NAMALWA (cell line): ENCODE measurements at regions not wholly inside any gene's neighbourhood (a gene's known extent, or its start where the extent isn't known, plus 50 kb on each side); places are given as distances from the start of the nearest gene placed in this dataset.
"Not testable (repeated sequence)": the region's sequence is repeated elsewhere in the genome, so short reads cannot be mapped to it uniquely, and the experiment has no call there.

Source experiments
- DNase-seq: peaks from one replicate; pipeline ENCODE4 v3.0.0-alpha.2; 2015; ENCODE audit warnings: low spot score

- no peak for DNase-seq
Measured at GRCh38 chr4:156396534-156396933, 442.9 kb upstream of the CTSO start.

DNA sequence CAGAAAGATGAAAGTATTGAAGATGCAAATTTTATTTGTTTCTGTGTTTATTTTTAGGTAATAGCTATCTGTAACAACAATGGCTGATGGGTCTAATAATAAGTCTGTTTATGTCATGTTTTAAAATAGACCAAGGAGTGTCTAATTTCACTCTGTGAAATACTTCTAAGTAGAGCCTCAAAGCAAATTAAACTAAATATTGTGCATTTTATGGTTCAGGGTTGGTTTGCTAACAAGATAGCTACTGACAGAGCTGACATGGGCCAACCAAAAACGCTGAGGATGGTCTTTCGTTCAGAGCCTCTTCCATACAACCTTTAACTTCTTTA lies 437.6 kb upstream of the CTSO start:
- no peak for DNase-seq

DNA sequence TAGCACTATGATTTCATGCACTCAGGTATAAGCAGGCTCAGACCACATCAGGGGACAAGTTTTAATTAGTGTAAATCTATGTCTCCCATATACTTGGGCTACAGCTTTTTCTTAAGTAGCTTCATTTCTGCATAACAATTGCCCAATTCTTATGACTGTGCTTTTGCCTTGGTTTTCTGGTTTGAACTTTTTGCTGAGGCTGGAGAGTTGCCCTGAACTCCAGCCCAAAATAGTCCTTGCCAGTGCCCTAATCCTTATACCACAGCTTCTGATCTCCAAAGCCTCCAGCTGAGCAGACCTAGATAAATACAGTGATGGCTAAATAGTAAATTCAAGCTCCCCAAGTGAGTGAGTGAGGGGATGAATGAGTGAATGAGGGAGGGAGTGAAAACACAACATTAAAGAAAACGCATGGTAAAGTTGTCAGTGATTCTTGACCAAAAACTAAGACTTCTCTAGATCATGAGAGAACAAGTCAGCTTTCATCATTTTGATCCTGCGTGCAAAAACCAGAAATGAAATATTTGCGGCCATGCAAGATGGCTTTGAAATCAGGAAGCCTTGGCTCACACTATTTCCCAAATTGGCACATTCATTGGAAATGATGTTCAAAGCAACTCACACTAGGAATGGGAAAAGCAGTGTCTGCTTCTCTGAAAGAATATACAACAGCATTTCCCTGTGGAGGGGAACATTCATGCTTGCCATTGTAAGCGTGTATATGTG lies 437.1 kb upstream of the CTSO start:
- no peak for DNase-seq

- DNase-seq = no peak
Measured at GRCh38 chr4:156388826-156389225, 435.2 kb upstream of the CTSO start.

GRCh38 chr4:156378033-156378665 lies 424.5 kb upstream of the CTSO start:
- DNase-seq = peak; percentile 52

DNA sequence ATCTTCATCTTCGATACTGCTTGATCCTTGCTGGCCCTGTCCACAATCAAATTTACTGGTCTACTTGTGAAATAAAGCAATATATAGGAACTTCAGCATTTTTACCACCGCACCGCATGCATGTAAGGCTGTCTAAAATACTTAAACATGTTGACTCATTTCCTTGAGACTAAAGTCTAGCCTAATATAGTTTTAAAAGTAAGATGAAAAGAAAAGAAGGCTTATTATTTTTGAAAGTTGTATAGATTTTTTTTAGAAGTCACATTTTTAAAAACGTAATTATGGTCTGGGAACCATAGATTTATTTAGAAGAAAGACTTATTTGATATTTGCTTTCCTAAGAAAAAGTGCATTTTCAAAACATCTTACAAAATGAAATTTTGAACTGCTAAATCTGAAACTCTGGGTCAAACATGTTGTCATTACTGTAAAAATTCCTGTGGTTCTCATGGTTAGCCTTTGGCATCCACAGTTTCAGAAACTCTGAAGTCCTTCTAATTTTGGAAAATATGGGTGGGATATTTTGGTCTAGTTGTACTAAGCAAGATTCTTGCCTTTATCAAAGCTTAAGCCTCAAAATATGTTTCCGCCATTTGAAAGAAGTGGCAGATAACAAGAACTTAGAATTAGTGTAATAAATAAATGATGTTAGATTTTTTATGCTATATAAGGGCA lies 423.5 kb upstream of the CTSO start:
- no peak for DNase-seq

DNA sequence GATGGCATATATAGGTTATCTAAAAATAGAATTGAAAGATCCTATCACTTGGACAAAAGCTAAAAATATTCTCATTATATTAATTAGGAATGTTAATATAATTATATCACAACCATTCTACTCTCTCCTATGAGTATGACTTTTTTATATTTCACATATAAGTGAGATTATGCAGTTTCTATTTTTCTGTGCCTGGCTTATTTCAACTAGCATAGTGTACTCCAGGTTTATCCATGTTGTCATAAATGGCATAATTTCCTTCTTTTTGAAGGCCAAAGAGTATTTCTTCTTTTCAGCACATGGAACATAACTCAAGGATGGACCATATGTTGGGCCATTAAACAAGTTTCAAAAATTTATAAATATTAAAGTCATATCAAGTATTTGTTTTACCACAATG lies 421.2 kb upstream of the CTSO start:
- DNase-seq = no peak

- DNase-seq = no peak
Measured at GRCh38 chr4:156374069-156374468, 420.4 kb upstream of the CTSO start.

- not testable (repeated sequence) for DNase-seq
Measured at GRCh38 chr4:156367502-156367901, 413.8 kb upstream of the CTSO start.

DNA sequence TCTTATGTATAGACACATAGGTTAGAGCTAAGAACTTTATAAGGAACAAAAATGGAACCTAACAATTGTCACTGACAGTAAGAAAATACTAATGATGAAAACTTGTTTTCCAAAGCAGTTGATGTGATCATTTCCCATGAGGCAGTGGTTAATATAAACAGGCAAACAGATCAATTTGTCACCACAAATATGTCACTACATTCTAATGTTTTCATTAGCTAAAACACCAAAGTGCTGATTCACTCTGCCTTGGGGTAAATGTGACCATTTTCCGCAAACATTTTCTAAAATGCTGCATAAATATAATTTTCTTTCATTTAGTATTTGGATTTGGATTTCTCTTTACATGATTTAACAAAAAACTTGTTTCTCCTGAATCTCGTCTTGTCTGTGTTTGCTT lies 408.9 kb upstream of the CTSO start:
- DNase-seq = no peak

DNA sequence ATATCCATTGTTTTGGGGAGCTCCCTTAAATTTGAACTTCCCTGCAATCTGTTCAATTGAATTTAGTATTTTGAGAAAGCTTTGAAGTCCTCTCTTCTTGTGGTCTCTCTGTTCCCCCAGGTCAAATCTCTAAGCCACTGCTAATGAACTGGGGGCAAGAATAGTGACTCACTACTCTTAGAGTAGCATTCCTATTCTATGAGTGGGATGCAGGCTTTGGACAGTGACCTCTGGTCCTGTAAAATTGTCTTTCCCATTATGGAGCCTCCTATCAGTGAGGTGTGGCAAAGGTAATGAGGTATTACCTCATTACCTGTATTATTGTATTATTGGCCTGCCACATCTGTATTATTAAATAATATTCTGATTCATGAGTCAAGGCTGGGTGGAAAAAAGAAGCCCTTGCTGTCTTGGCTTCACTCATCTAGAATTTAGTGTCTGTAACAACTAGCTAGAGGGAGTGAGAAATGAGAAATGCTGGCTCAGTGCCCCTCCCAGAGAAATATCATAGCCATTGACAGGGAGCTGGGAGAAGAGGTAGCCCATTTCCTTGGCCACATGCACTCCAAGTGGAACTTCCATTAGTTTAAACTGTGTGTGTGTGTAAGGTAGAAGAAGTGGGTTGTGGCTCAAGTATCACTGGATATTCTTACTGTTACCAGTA lies 393.9 kb upstream of the CTSO start:
- DNase-seq = no peak

GRCh38 chr4:156346959-156347385 lies 393.3 kb upstream of the CTSO start:
- DNase-seq = no peak

- no peak for DNase-seq
Measured at GRCh38 chr4:156344397-156344796, 390.7 kb upstream of the CTSO start.

- DNase-seq = no peak
Measured at GRCh38 chr4:156336511-156336910, 382.8 kb upstream of the CTSO start.

GRCh38 chr4:156335721-156336120 lies 382.1 kb upstream of the CTSO start:
- no peak for DNase-seq

GRCh38 chr4:156330436-156331031 lies 376.9 kb upstream of the CTSO start:
- DNase-seq = no peak

- no peak for DNase-seq
Measured at GRCh38 chr4:156329779-156330178, 376.1 kb upstream of the CTSO start.

- no peak for DNase-seq
Measured at GRCh38 chr4:156328882-156329281, 375.2 kb upstream of the CTSO start.

GRCh38 chr4:156326246-156326645 lies 372.6 kb upstream of the CTSO start:
- DNase-seq = no peak

GRCh38 chr4:156322592-156322991 lies 368.9 kb upstream of the CTSO start:
- DNase-seq = no peak

DNA sequence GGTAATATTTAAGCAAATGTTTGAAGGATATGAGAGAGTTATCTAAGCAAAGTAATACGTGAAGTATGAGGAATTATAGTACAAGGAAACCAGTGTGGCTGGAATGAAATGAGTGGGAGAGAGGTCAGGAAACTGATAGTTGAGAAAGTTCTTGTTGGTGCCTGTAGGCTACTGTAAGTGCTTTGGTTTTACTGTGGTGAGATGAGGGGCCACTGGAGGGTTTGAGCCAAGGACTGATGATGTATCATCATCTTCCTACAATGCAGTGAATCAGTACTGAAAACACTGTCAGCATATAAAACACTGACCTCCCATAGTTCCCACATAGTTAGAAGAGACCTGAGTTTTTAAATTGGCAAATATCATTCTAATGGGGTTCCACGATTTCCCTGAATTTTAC lies 367.5 kb upstream of the CTSO start:
- DNase-seq = no peak

- no peak for DNase-seq
Measured at GRCh38 chr4:156313497-156313896, 359.8 kb upstream of the CTSO start.
